ENCODE measurements at regions not wholly inside any gene's neighbourhood (a gene's known extent, or its start where the extent isn't known, plus 50 kb on each side); places are given as distances from the start of the nearest gene placed in this dataset.

DNA sequence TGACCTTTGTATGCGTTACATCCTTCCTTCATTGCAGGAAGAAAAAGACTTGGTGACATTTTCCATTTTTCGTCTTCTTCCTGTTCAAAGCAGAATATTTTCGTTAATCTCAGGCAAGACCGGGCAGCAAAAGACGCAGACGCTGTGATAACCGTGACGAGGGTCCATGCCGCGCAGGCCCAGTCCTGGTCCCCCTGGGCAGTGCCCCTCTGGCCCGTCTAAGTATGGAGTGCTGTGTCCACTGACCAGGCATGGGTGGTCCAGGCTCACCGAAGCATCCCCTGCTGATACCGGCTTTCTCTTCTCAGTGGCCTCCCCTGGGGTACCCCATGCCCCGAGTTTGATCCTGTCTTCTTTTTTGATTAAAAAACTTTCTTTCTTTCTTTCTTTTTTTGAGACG lies 135.2 kb upstream of the ASB18 start:
- Mint-ChIP-seq H3K36me3 (ENCODE audit: low read depth, unreplicated experiment) (peaks cover 8% of the 10 kb centered on the region), H3K9me3 (ENCODE audit: unreplicated experiment) (no peaks in the 10 kb centered on the region), H3K4me1 (ENCODE audit: unreplicated experiment) (peaks cover 13% of the 10 kb centered on the region), H3K27me3 (ENCODE audit: unreplicated experiment) (peaks cover 8% of the 10 kb centered on the region), H3K4me3 (ENCODE audit: unreplicated experiment) (no peak overlapping the region), H3K27ac (ENCODE audit: unreplicated experiment) (no peak overlapping the region)
- no peak for TF ChIP-seq CTCF (IDR thresholded peaks at IDR 0.05; ENCODE audit: unreplicated experiment)
- DNase-seq (ENCODE audit: low spot score), result no peak

DNA sequence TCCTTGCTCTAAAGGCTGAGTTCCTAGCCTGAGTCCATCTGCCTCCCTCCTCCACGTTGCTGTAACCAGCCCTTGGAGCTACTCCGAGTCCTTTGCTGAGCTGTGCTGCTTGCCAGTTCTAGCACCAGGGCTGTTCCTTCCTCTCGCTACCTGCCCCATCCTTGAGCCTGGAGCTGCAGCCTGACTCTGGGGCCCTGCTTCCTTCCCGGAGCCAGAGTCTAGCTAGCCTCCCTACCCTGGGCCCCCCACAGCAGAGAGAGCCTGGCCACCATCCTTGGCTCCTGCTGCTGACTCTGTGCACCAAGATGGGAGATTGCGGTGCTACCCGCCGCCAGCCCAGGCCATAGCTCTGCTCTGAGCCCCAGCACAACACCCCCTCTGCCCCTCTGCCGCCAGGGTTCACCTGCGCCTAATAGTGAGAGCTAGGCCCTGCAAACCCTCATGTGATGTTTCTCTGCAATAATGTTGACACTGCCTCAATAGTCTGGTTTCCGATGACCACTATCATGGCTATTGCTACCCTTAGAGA lies 135.9 kb upstream of the ASB18 start:
- Mint-ChIP-seq H3K9me3 (ENCODE audit: unreplicated experiment) (no peaks in the 10 kb centered on the region), H3K4me1 (ENCODE audit: unreplicated experiment) (peaks cover 13% of the 10 kb centered on the region), H3K27me3 (ENCODE audit: unreplicated experiment) (peaks cover 8% of the 10 kb centered on the region), H3K36me3 (ENCODE audit: low read depth, unreplicated experiment) (peaks cover 9% of the 10 kb centered on the region), H3K27ac (ENCODE audit: unreplicated experiment) (no peak overlapping the region), H3K4me3 (ENCODE audit: unreplicated experiment) (no peak overlapping the region)
- DNase-seq (ENCODE audit: low spot score), result no peak
- TF ChIP-seq CTCF (IDR thresholded peaks at IDR 0.05; ENCODE audit: unreplicated experiment), result no peak

DNA sequence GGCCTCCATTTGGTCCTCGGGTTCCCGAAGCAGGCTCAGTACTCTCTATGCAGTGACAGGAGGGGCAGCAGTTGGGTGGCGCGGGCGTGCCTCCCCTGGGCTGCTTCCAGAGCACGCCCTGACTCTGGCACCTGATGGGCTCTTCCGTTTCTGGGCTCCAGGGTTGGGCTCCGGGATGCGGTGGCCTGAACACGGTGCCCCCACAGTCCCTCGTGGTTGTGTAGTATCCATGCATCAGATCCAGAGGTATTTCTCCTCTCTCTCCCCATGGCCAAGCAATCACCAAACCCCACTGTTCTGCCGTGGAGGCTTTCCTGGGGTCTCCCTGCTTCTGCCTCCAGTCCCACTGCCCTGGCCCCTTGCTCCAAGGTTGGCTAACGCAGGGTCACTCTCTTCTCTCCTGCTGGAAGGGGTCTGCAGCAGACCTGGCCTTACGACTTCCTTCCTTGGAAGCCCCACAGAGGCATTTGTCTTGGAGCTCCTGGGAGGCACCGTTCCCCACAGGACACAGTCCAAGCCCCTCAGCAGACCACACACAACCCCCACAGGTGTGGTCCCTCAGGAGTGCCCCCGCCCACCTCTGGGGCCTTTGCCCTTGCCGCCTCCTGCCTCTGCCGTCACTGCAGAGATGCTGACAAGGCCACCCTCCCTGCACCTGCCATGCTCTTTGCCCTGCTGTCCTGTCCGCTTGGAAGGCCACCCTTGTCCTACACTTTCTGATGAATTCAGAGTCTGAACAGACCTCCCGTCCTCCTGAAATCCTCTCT lies 136.6 kb upstream of the ASB18 start:
- no peak overlapping the region for H3K27ac Mint-ChIP-seq (ENCODE audit: unreplicated experiment)
- TF ChIP-seq CTCF (IDR thresholded peaks at IDR 0.05; ENCODE audit: unreplicated experiment), result no peak
- DNase-seq (ENCODE audit: low spot score), result no peak
- no peaks in the 10 kb centered on the region for H3K9me3 Mint-ChIP-seq (ENCODE audit: unreplicated experiment)
- peaks cover 13% of the 10 kb centered on the region for H3K4me1 Mint-ChIP-seq (ENCODE audit: unreplicated experiment)
- H3K27me3 Mint-ChIP-seq (ENCODE audit: unreplicated experiment), result peaks cover 8% of the 10 kb centered on the region
- peaks cover 16% of the 10 kb centered on the region for H3K36me3 Mint-ChIP-seq (ENCODE audit: low read depth, unreplicated experiment)
- H3K4me3 Mint-ChIP-seq (ENCODE audit: unreplicated experiment), result no peak overlapping the region

GRCh38 chr2:236402033-236402790 lies 138.0 kb upstream of the ASB18 start:
- TF ChIP-seq CTCF (IDR thresholded peaks at IDR 0.05; ENCODE audit: unreplicated experiment), result no peak
- H3K27ac Mint-ChIP-seq (ENCODE audit: unreplicated experiment), result no peak overlapping the region
- peaks cover 18% of the 10 kb centered on the region for H3K36me3 Mint-ChIP-seq (ENCODE audit: low read depth, unreplicated experiment)
- H3K27me3 Mint-ChIP-seq (ENCODE audit: unreplicated experiment), result peaks cover 8% of the 10 kb centered on the region
- no peak for DNase-seq (ENCODE audit: low spot score)
- no peak overlapping the region for H3K4me3 Mint-ChIP-seq (ENCODE audit: unreplicated experiment)
- peaks cover 9% of the 10 kb centered on the region for H3K4me1 Mint-ChIP-seq (ENCODE audit: unreplicated experiment)
- H3K9me3 Mint-ChIP-seq (ENCODE audit: unreplicated experiment), result no peaks in the 10 kb centered on the region

GRCh38 chr2:236403125-236403524 lies 138.9 kb upstream of the ASB18 start:
- H3K27ac Mint-ChIP-seq (ENCODE audit: unreplicated experiment), result peak overlapping the region; percentile 10
- H3K4me1 Mint-ChIP-seq (ENCODE audit: unreplicated experiment), result peaks cover 6% of the 10 kb centered on the region
- no peak for TF ChIP-seq CTCF (IDR thresholded peaks at IDR 0.05; ENCODE audit: unreplicated experiment)
- H3K27me3 Mint-ChIP-seq (ENCODE audit: unreplicated experiment), result peaks cover 8% of the 10 kb centered on the region
- H3K36me3 Mint-ChIP-seq (ENCODE audit: low read depth, unreplicated experiment), result peaks cover 18% of the 10 kb centered on the region
- H3K4me3 Mint-ChIP-seq (ENCODE audit: unreplicated experiment), result no peak overlapping the region
- DNase-seq (ENCODE audit: low spot score), result no peak
- H3K9me3 Mint-ChIP-seq (ENCODE audit: unreplicated experiment), result no peaks in the 10 kb centered on the region

Measured in endothelial cell (in vitro differentiated cells).